DMS53 treated with DMSO at 0.1 percent for 48 hours (cell line): ENCODE measurements at regions not wholly inside any gene's neighbourhood (a gene's known extent, or its start where the extent isn't known, plus 50 kb on each side); places are given as distances from the start of the nearest gene placed in this dataset.

Experiments
- DNase-seq: peaks from one replicate; lab custom pipeline; 2025; ENCODE audit not compliant: unreplicated experiment; lab: John Stamatoyannopoulos, UW

GRCh38 chr4:187940299-187940698 lies 55.3 kb upstream of the ZFP42 start:
- DNase-seq, result no peak

GRCh38 chr4:187942968-187943367 lies 52.6 kb upstream of the ZFP42 start:
- DNase-seq, result no peak

GRCh38 chr4:187944179-187944578 lies 51.4 kb upstream of the ZFP42 start:
- no peak for DNase-seq
